ENCODE measurements at regions not wholly inside any gene's neighbourhood (a gene's known extent, or its start where the extent isn't known, plus 50 kb on each side); places are given as distances from the start of the nearest gene placed in this dataset.
"Not testable (repeated sequence)": the region's sequence is repeated elsewhere in the genome, so short reads cannot be mapped to it uniquely, and the experiment has no call there.

DNA sequence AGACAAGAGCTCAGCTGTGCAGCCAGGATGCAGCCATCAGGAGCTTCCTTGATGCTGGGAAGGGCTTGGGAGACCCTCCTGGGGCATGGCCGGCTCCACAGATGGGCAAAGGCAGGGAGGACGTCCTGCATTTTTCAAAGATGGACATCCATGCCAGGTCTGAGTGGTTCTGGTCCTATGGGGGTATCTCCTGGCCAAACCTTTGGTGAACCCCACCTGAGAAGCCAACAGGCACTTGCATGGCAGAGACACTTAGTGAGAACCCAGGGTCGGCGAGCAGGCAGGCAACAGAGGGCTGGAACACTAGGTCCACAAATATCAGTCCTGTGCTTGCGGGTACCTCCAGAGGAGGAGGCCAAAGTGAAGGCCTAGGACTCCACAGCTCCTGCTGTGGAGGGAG is 70.0 kb downstream of the KCTD15 start:
- DNase-seq = no peak

GRCh38 chr19:33868076-33868735 is 71.5 kb downstream of the KCTD15 start:
- no peak for DNase-seq

DNA sequence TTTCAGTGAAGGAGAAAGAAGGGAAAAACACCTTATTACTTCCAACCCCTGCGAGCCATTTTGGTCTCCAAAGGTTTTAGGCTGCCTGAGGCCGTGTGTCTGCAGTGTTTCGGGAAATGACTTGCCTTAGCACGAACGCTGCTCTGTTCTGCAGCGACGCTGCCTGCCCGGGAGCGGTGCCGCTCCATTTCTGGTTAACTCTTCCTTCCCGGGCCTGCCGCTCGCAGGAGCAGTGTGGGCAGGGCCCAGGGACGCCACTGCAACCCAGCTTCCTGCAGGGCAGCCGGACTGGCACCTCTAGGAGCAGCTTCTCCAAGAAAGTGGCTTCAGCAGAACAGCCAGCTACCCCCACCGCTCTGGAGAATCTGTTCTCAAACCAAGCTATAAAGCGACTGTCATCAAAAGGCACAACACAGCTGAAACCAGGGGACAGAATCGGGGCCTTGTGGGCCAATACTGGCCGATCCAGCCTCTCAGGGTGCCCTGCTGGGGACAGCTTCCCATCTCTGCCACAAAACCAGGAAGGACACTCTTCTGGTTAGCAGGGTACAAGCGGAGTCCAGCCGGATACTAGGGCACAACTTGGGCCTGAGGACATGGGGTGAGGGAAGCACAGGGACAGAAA is 72.2 kb downstream of the KCTD15 start:
- DNase-seq = no peak

- not testable (repeated sequence) for DNase-seq
These were observed 73.7 kb downstream of the KCTD15 start for GRCh38 chr19:33870298-33870932.

DNA sequence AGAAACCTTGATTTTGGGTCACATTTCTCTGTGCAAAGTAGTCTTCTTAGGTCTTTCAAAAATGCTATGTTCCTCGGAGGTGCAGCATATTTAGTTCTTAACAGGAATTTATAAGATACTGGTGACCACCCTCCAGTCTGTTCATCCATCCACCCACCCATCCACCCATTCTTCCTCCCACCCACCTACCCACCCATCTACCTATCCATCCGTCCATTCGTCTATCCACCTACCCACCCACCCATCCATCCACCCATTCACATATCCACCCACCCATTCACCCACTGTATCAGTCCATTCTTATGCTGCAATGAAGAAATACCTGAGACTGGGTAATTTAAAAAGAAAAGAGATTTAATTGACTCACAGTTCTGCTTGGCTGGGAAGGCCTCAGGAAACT is 74.9 kb downstream of the KCTD15 start:
- no peak for DNase-seq

DNA sequence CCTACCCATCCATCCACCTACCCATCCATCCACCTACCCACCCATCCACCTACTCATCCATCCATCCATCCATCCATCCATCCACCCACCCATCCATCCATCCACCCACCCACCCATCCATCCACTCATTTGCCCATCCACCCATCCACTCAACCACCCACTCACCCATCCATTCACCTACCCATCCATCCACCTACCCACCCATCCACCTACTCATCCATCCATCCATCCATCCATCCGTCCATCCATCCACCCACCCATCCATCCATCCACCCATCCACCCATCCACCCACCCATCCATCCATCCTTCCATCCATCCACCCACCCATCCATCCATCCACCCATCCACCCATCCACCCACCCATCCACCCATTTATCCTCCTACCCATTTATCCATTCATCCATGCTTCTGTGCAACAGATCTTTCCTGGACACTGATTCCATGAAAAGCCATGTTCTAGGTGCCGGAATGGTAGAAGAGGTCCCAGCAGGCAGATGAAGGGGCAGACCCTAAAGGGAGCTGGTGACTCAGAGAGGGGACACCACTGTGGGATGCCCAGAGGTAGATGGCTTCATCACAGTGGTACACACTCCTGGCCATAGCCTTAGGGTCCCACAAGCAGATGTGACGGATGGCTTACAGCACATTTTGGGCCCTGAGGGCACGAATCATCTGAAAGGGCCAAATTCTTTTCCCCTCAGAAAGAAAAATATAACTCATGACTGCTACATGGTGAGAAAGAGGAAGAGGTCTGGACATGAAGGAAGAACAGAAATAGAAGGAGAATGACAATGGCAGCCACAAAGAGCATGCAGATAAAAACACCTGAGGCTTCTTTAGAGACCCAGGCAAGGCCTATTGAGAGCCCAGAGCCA is 76.0 kb downstream of the KCTD15 start:
- no peak for DNase-seq

GRCh38 chr19:33875071-33875470 is 78.4 kb downstream of the KCTD15 start:
- DNase-seq = no peak

- DNase-seq = no peak
These were observed 79.5 kb downstream of the KCTD15 start for GRCh38 chr19:33876192-33876591.

- DNase-seq = no peak
These were observed 81.4 kb downstream of the KCTD15 start for GRCh38 chr19:33878030-33878544.

GRCh38 chr19:33878910-33879810 is 82.5 kb downstream of the KCTD15 start:
- no peak for DNase-seq

DNA sequence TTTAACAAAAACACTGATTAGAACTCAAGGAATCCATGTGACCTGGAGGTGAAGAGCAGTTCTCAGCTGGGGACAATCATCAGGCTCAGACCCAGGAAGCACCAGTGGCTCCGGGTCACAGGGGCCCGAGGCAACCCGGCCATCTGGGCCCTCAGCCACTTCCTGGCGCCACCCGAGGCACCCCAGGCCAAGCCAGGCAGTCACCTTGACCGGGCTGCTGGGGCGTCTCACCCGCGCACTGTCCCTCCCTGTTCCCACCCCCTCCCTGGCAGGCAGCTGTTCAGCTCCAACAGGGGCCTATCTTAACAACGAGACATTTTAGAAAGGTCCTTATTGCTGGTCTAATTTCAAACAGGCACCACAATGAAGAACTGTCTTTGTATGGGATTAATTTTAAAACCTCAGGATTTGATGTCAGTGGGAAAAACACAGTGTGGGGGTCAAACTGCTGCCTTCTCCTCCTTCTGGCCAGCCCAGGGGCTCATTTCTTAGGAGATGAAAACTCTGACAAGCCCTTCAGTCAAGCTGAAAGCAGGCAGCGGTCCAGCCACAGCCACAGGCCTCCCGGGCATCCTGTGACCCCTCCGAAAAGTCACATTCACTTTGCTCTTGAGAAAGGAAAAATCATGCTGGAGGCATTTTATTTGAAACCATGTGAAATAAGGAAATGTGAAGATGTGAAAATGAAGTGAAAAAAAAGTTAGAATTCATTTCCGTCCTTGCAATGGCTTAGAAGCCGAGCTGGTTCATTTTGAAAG is 83.3 kb downstream of the KCTD15 start:
- DNase-seq = no peak

DNA sequence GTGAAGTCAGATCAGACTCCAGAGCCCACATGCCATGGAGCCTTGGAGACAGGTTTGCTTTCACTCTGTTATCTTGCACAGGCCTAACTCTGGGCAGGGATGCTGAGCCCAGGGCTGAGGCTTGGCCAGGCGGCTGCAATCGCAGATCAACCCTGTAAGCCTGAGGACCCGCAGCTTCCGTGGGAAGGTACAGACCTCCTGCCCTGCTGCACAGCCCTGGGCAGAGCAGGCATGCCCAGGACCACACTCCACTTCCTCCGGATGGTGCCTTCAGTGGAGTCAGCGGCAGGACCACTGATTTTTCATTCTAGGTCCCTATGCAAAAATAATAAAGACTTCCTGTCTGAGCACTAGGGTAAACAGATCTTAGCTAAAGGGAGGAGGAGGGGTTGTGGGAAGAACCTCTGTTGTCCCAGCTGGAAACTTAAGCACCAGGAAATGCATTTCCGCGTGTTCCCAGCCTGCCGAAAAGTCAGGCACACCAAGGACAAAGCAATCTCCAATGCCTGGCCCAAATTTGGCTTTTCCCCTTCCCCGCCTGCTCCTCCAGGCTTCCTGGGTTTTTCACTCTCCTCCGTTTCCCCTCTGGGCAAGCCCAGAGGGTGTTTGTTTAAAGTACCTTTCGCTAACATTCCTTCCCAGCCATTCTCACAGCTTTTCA is 87.3 kb downstream of the KCTD15 start:
- DNase-seq = no peak

DNA sequence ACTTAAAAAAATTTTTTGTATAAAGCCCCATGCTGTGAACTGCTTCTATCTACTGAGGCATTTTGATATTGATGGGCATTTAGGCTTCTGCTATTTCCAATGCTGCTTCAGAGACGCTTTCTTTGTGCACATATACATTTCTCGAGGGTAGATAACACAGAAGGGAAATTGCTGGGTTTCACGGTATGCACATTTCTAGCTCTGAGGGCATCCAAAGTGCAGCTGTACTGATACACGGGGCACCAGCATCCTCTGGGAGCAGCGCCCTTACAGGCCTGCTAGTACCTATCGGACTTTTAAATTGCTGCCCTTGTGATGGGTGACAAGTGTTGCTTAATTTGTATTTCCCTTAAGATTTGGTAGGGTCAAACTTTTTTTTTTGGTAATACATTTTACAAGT is 88.6 kb downstream of the KCTD15 start:
- DNase-seq = no peak

GRCh38 chr19:33887891-33888290 is 91.2 kb downstream of the KCTD15 start:
- DNase-seq = no peak

DNA sequence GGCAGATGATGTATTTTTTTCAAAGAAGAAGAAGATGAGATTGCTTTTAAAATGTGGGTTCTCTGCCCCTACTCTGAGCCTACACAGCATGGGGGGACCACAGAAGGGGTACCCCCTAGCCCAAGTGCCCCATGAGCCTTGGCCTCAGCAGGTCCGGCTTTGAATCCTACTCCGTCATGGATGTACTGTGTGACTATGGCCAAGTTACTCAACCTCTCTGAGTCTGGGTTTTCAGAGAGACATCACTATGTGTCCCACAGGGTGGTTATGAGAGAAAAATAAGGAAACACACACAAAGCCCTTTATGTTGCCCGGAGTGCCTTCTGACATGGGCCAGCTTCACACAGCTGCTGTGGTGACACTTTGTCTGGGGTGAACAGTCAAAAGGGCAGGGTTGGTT is 92.0 kb downstream of the KCTD15 start:
- DNase-seq = no peak

- DNase-seq = no peak
These were observed 93.9 kb downstream of the KCTD15 start for GRCh38 chr19:33890569-33890968.

DNA sequence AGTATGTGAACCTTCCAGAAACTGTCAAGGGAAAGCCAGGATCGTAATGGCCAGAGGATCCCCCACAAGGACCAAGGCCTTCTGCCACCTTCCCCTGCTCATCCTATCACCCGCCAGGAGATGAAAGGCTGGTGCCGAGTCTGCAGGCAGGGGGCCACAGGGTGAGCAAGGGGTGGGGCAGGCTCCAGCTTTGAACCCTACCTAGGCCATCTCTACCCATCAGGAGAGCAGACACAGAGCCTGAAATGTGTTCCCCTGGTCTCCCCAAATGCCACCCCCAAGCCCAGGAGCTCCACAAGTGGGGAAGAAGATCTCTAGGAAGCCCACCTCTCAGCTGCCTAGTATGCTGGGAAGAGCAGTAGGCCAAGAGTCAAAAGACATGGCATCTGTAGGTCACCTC is 95.1 kb downstream of the KCTD15 start:
- DNase-seq = no peak

DNA sequence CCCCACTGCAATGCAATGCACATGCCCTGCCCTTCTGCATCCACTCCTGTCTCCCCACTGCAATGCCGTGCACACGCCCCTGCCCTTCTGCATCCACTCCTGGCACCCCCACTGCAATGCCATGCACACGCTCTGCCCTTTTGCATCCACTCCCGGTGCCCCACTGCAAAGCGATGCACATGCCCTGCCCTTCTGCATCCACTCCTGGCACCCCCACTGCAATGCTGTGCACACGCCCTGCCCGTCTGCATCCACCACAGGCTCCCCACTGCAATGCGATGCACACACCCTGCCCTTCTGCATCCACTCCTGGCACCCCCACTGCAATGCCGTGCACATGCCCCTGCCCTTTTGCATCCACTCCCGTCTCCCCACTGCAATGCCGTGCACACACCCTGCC is 98.1 kb downstream of the KCTD15 start:
- no peak for DNase-seq

DNA sequence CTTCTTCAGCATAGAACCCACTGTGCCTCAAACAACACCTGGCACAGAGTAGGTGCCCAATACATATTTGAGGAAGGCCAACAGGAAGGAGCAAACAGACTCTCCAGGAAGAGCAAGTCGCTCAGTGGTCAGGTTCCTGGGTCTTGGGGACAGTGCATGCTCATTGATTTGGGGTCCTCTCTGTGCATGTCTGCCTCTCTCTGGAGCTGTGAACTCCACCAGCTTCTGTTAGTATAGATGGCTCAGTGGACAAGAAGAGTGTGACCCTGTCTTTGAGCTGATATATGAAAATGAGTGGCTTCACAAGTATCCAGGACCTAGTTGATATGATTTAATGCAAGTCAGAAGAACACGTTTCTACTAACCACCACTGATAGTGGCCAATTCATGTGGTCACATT is 98.7 kb downstream of the KCTD15 start:
- no peak for DNase-seq

GRCh38 chr19:33898062-33898677 is 101.5 kb downstream of the KCTD15 start:
- no peak for DNase-seq

Data from activated T-cell treated with anti-CD3 and anti-CD28 coated beads, Interleukin-2, amount 50 U/mL, for 1 hour (primary cell).